ENCODE measurements at regions not wholly inside any gene's neighbourhood (a gene's known extent, or its start where the extent isn't known, plus 50 kb on each side); places are given as distances from the start of the nearest gene placed in this dataset.

GRCh38 chr3:177981576-177981975 lies 554.7 kb upstream of the KCNMB2 start (continued):
- TF ChIP-seq CHD7 (IDR thresholded peaks at IDR 0.05; ENCODE audit: insufficient replicate concordance, low read length) (no peak), SIRT6 (IDR thresholded peaks at IDR 0.05; ENCODE audit: low read length) (no peak), ASH2L (IDR thresholded peaks at IDR 0.05; ENCODE audit: low read length) (no peak)
